HG02759 (cell line): ENCODE measurements at regions not wholly inside any gene's neighbourhood (a gene's known extent, or its start where the extent isn't known, plus 50 kb on each side); places are given as distances from the start of the nearest gene placed in this dataset.

Experiments
- ATAC-seq: cut with Tn5 transposase; IDR thresholded peaks from one replicate; pipeline ENCODE4 v1.9.1; 2021; ENCODE audit warnings: mild to moderate bottlenecking, moderate library complexity; ENCODE audit not compliant: unreplicated experiment

DNA sequence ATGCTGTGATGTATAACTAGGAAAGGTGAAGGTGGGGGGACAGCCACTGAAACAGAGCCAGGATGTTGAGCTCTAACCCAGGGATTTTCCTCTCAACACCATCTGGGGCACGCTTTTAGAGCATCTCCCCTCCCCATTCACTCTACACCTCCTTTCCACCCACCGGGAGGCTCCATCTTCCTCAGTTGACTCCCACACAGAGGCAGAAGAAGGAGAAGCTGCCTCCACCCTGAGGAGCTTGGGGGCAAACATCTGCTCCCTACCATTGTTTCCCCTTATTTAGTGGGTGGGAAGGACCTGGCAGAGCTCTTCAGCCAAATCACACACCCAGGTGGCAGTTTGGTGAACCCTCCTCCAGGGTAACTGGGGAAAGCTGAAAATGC, 50.0 kb upstream of the ADA2 start:
- no peak for ATAC-seq
